Panc1 (cell line): ENCODE measurements at regions not wholly inside any gene's neighbourhood (a gene's known extent, or its start where the extent isn't known, plus 50 kb on each side); places are given as distances from the start of the nearest gene placed in this dataset.

ENCODE experiments used
- POLR2AphosphoS5 ChIP-seq: IDR thresholded peaks from 2 replicates; pipeline ENCODE4 v1.6.1; 2012; ENCODE audit warnings: mild to moderate bottlenecking, low read depth, low read length, moderate library complexity
- SIN3A ChIP-seq: IDR thresholded peaks from 2 replicates; pipeline ENCODE4 v1.6.1; 2012; ENCODE audit warnings: low read depth, mild to moderate bottlenecking, low read length, moderate library complexity, borderline replicate concordance; ENCODE audit not compliant: insufficient read depth
- TCF7L2 ChIP-seq: IDR thresholded peaks from 2 replicates; pipeline ENCODE4 v1.6.1; 2011; ENCODE audit warnings: mild to moderate bottlenecking, low read depth, low read length, inconsistent platforms
- TF ChIP-seq, protein P1 (sequence below): fragments of 450-650 bp; IDR thresholded peaks from 2 replicates; pipeline ENCODE4 v1.5.1; 2017; ENCODE audit warnings: mild to moderate bottlenecking
- TF ChIP-seq, protein P2 (sequence below), 2 experiments: IDR thresholded peaks; 2 replicates each; pipeline ENCODE4 v1.6.1; 2011 to 2012; ENCODE audit warnings: low read depth in 2 of 2, control low read depth in 1 of 2, low read length in 1 of 2, mild to moderate bottlenecking in 1 of 2, moderate library complexity in 1 of 2; ENCODE audit not compliant: insufficient read depth in 1 of 2

DNA sequence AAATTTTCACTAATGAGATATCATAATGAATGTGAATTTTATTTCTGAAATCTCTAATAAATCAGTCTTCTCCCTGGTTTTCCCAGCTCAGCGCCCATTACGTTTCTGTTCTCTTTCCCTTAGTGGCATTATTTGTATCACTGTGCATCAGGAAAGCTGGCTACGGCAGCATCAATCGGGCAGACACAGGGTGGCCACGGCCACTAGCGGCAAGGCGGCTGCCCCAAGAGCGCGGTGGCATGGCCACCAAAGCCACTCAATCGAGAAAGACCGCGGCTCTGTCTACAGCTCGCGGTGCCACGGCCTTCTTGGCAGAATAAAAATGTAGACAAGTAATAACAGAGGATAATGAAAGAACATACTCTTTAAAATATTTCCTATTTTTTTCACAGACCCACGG lies 168.0 kb downstream of the RPIA start:
- TF ChIP-seq, protein P1, sequence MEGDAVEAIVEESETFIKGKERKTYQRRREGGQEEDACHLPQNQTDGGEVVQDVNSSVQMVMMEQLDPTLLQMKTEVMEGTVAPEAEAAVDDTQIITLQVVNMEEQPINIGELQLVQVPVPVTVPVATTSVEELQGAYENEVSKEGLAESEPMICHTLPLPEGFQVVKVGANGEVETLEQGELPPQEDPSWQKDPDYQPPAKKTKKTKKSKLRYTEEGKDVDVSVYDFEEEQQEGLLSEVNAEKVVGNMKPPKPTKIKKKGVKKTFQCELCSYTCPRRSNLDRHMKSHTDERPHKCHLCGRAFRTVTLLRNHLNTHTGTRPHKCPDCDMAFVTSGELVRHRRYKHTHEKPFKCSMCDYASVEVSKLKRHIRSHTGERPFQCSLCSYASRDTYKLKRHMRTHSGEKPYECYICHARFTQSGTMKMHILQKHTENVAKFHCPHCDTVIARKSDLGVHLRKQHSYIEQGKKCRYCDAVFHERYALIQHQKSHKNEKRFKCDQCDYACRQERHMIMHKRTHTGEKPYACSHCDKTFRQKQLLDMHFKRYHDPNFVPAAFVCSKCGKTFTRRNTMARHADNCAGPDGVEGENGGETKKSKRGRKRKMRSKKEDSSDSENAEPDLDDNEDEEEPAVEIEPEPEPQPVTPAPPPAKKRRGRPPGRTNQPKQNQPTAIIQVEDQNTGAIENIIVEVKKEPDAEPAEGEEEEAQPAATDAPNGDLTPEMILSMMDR: no peak
- TF ChIP-seq SIN3A: no peak
- no peak for TF ChIP-seq POLR2AphosphoS5
- TF ChIP-seq, protein P2, sequence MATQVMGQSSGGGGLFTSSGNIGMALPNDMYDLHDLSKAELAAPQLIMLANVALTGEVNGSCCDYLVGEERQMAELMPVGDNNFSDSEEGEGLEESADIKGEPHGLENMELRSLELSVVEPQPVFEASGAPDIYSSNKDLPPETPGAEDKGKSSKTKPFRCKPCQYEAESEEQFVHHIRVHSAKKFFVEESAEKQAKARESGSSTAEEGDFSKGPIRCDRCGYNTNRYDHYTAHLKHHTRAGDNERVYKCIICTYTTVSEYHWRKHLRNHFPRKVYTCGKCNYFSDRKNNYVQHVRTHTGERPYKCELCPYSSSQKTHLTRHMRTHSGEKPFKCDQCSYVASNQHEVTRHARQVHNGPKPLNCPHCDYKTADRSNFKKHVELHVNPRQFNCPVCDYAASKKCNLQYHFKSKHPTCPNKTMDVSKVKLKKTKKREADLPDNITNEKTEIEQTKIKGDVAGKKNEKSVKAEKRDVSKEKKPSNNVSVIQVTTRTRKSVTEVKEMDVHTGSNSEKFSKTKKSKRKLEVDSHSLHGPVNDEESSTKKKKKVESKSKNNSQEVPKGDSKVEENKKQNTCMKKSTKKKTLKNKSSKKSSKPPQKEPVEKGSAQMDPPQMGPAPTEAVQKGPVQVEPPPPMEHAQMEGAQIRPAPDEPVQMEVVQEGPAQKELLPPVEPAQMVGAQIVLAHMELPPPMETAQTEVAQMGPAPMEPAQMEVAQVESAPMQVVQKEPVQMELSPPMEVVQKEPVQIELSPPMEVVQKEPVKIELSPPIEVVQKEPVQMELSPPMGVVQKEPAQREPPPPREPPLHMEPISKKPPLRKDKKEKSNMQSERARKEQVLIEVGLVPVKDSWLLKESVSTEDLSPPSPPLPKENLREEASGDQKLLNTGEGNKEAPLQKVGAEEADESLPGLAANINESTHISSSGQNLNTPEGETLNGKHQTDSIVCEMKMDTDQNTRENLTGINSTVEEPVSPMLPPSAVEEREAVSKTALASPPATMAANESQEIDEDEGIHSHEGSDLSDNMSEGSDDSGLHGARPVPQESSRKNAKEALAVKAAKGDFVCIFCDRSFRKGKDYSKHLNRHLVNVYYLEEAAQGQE (IDR thresholded peaks at IDR 0.05; ENCODE audit: insufficient read depth in 1 of 2, low read depth in 2 of 2, low read length in 1 of 2): no peak
- TF ChIP-seq TCF7L2: no peak
